GM21381 (cell line): ENCODE measurements at regions not wholly inside any gene's neighbourhood (a gene's known extent, or its start where the extent isn't known, plus 50 kb on each side); places are given as distances from the start of the nearest gene placed in this dataset.

Source experiments
- ATAC-seq: cut with Tn5 transposase; IDR thresholded peaks from one replicate; pipeline ENCODE4 v1.9.1; 2021; ENCODE audit warnings: mild to moderate bottlenecking, moderate library complexity; ENCODE audit not compliant: unreplicated experiment

- ATAC-seq, result no peak
Observed at GRCh38 chr13:48761256-48761655, 107.5 kb downstream of the CYSLTR2 start.

DNA sequence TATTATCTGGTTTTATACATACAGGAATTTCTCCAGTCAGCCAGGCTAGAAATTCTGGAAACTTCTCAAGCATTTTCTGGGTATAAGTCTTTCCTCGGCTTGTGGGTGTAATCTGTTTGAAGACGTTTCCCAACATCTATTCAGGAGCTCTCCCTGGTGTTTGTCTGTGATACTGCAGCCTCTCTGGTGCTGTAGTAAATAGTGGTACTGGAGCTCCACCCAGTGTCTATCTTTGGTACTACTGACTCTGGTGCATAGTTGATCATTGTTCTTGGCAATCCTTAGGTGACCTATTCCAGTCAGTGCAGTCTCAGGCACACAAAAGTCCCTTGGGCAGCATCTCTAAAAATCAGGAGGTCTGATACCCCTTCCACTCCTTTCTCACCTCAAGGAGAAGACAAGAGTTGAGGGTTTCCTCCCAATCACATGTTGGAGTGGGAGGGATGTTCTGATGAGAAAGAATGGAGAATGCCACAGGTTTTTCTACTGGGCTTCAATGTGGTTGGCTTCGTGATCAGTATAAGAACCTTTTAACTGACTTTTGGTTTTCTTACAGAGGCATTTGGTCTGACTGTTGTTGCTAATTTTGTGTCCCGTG lies 115.5 kb downstream of the CYSLTR2 start:
- peak; percentile 96 for ATAC-seq

DNA sequence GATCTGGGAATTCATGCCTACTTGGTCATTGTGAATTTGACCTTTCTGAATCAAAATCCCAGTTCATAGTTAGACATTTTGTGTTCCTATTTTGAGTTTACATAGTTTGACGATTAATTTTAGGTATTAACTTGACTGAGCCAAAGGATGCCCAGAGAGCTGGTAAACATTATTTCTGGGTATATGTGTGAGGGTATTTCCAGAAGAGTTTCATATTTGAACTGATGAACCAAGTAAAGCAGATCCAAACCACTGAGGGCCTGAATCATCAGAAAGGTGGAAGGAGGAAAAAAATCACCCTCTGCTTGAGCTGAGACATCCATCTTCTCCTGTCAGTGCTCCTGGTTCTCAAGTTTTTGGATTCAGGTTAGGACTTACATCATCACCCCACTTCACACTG lies 116.6 kb downstream of the CYSLTR2 start:
- no peak for ATAC-seq

- no peak for ATAC-seq
Observed at GRCh38 chr13:48772908-48773307, 119.2 kb downstream of the CYSLTR2 start.

DNA sequence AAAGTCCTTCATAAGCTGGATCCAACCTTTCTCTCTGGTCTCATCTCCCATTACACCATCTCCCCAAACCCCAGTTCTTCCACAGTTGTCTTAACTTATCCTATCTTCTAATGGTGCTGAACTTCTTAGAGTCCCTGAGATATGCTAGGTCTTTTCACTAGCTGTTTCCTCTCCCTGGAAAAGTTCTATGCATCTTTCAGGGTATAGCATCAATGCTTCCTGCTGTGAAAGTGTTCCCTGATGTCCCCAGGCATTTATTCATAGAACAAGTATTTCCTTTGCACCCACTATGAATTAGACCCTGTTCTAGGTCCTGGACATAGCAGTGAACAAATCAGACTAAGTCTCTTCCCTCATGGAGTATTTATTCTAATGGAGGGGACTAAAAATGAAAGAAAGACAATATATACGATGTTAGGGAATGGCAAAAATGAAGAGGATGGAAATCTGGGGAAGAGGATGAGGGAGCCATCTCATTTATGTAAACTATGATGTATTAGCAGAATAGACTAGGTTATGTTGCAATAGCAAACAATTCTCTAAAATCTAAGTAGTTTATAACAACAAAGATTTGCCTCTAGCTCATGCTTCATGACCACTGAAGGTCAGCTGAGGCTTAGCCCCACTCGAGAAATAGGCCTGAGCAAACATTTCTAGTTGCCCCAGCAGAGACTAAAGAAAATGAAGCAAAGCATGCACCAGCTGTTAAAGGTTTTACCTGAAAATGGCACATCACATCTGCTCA lies 120.0 kb downstream of the CYSLTR2 start:
- no peak for ATAC-seq

DNA sequence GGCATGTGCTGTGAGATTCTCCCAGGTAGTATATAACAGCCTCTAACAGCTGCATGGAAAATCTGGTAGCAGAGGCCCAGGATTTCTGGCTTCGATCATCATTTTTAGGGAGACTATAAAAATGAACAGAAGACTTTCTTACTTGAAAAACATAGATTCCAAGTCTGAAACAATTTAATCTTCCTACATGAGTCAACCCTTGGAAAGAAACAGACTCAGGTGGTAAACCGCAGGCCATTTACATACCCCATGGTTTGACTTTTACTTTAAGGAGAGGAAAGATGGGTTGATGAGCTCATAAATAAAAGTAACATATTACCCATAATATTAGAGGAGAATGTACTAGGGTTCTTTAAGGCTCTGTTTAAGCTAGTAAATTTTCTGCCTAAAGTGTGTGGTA lies 121.6 kb downstream of the CYSLTR2 start:
- ATAC-seq, result no peak

DNA sequence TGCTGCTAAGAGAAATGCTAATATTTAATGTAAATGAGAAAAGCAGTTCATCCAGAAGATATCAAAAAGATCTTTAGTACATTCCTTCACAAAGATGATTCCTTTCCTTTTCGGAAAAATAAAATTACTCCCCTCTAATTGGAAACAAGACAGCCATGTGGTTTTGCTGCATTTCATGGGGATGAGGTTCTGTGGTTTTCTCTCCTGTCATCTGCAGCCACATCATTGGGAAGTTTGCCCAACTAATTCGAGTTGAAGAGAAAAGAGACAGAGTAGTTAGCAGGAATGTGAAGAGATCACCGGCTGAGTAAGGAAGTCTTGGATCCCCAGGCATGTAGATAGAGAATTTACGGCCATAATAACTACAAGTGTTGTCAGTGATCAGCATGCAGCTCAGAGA lies 122.1 kb downstream of the CYSLTR2 start:
- ATAC-seq, result no peak

GRCh38 chr13:48776401-48776800 lies 122.7 kb downstream of the CYSLTR2 start:
- no peak for ATAC-seq

GRCh38 chr13:48778610-48779009 lies 124.9 kb downstream of the CYSLTR2 start:
- no peak for ATAC-seq

DNA sequence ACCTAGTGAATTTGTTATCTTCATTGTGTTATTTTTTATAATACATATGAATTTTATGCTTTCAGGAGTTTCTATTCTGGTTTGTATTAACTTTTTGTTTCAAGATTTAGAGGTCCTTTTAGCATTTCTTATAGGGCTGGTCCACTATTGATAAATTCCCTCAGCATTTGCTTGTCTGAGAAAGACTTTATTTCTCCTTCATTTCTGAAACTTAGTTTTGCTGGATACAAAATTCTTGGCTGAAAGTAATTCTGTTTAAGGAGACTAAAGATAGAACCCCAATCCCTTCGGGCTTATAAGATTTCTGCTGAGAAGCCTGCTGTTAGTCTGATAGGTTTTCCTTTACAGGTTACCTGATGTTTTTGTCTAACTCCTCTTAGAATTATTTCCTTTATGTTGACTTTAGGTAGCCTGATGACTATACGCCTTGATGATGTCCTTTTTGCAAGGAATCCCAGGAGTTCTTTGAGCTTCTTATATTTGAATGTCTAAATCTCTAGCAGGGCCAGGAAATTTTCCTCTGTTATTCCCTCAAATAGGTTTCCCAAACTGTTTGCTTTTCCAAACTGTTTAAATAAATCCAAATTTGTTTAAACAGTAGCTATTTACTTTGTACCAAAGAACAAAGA lies 127.1 kb downstream of the CYSLTR2 start:
- ATAC-seq, result no peak

DNA sequence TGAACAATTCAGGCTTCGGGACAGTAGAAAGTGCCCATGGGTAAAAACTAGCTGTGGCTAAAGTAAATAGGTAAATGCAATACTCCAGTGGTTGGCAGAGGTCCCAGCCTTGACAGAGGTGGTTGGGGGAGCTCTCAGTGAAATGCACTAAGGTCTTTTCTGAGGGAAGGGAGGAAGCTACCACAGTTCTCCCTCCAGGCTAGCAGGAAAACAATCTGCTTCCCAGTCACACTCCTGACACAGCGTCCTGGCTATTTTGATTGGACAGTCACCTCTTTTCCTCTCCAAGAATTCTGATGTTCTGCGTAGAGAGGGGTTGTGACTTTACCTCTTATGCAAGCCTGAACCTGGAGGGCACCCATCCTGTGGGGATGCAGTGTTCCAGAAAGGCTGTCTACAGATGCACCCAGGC lies 128.7 kb downstream of the CYSLTR2 start:
- ATAC-seq, result no peak

DNA sequence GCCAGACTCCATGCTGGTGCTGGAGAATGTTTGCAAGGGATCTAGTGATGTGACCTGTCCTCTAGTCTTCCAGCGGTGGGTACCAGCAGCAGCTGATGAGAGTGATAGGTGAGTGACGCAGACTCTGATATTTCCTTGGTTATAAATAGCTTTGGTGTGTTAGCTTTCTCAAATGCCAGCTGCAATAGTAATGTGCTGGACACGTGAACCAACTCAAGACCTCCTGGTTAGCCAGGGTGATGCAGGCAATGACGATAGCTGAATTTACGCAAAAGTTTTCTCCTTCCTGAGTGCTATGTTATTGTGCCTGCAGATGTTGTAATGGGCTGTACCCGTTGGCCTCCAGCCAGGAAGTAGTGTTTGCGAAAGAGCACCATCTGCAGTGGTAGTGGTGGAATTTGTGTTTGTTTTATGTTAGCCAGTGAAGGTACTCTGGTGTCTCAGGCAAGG lies 129.5 kb downstream of the CYSLTR2 start:
- no peak for ATAC-seq

DNA sequence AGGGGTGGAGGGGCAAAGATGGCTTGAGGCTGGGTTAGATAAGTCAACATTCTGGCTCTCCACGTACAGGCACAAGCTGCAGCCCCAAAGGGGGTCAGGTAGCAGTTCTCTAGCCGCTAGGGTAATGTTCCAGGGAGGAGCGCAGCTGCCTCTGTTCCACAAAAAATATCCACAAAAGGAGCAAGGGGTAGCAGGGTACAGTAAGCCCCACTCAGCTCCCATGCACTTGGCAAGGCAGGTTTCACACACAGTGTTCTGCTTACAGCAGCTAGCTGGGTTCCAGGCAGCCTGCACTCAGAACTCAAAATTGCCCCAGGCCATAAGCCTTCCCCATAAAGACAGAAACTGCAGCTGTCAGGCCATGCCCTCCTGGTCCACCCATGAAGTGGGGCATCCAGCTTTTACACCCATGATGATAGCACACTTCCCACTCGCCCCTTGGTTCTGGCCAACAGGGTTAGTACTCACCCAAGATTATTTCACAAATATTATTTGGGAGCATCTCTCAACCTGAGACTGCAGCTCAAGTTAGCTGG lies 130.0 kb downstream of the CYSLTR2 start:
- ATAC-seq, result no peak

DNA sequence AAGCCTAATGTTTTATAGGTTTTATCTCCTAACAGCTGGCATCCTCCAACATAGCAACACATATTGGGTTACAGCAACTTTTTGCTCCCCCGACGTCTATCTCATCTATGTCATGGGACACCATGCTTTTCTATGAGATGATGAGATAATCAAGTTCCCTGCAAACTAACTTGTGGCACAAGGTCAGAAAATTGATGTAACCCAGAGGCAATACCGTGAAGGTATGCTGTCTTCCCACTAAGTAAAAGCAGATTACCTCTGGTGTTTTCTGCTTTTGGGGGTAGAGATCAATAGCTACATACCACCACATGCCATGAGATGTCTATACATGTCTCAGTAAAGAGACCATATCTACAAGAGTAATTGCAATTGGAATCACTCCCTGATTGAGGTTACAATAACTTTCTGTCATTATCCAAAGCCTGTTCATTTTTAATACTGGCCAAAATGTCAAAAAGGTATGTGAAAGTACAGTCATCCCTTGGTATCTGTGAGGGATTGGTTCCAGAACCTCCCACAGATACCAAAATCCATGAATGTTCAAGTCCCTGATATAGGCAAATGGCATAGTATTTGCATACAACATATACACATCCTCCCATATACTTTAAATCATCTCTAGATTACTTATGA lies 131.3 kb downstream of the CYSLTR2 start:
- no peak for ATAC-seq

DNA sequence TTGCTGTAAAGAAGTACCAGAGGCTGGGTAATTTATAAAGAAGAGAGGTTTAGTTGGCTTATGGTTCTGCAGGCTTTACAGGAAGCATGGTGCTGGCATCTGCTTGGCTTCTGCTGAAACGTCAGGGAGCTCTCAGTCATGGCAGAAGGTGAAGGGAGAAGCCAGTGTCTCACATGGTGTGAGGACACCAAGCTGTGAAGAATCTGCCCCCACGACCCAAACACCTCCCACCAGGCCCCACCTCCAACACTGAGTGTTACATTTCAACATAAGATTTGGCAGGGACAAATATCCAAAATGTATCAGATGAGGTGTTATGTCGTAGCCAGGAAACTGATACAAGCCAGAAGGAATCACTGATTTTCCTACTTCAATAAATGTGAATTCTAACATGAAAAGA lies 136.5 kb downstream of the CYSLTR2 start:
- no peak for ATAC-seq

- no peak for ATAC-seq
Observed at GRCh38 chr13:48790966-48791365, 137.2 kb downstream of the CYSLTR2 start.

DNA sequence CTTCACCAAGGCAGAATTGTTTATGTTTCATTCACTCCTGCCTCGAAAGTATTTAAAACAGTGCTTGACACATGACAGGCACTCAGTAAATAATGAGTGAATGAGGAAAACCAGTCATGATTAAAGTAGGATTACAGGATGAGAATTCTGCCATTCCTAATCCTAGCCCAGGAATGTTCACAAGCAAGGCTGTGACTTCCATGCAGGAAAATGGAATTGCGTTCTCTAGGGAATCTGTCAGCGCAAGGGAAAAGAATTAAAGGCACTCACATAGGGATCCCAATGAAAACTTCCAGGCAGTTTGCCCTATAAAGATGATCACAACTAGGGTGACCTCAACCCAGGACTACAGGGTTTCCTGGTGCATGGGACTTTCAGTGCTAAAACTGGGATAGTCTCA lies 143.4 kb downstream of the CYSLTR2 start:
- ATAC-seq, result no peak

- no peak for ATAC-seq
Observed at GRCh38 chr13:48797761-48798160, 144.0 kb downstream of the CYSLTR2 start.

GRCh38 chr13:48798180-48798579 lies 144.5 kb downstream of the CYSLTR2 start:
- ATAC-seq, result no peak

DNA sequence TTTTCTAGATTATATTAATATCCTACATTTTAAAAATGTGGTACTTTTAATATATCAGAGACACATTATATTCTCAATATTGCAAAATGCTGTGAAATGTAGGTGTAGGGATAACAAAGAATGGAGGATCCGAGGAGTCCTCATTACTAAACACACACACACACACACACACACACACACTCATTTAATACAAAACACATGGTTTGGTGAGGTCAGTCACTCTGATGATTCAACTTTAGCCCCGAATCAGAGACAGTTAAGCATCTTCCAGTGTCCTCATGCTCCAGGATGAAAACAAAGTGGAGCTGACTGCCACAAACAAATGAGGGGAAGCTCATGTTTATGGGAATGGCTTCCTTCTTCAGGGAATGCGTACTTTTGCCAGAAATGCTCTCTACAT lies 147.5 kb downstream of the CYSLTR2 start:
- no peak for ATAC-seq

GRCh38 chr13:48804821-48805601 lies 151.3 kb downstream of the CYSLTR2 start:
- no peak for ATAC-seq
